ENCODE measurements at regions not wholly inside any gene's neighbourhood (a gene's known extent, or its start where the extent isn't known, plus 50 kb on each side); places are given as distances from the start of the nearest gene placed in this dataset.

GRCh38 chr22:49331223-49331815 is 496.4 kb downstream of the BRD1 start:
- DNase-seq, result no peak

GRCh38 chr22:49330421-49331222 is 497.1 kb downstream of the BRD1 start:
- DNase-seq, result no peak

- no peak for DNase-seq
Measured at GRCh38 chr22:49329636-49330035, 498.0 kb downstream of the BRD1 start.

GRCh38 chr22:49328630-49329405 is 498.9 kb downstream of the BRD1 start:
- DNase-seq, result no peak

- no peak for DNase-seq
Measured at GRCh38 chr22:49328118-49328475, 499.6 kb downstream of the BRD1 start.

- no peak for DNase-seq
Measured at GRCh38 chr22:49327411-49328117, 500.1 kb downstream of the BRD1 start.

- DNase-seq, result no peak
Measured at GRCh38 chr22:49326558-49326957, 501.1 kb downstream of the BRD1 start.

GRCh38 chr22:49325531-49326395 is 501.9 kb downstream of the BRD1 start:
- no peak for DNase-seq

- DNase-seq, result no peak
Measured at GRCh38 chr22:49324527-49325491, 502.9 kb downstream of the BRD1 start.

GRCh38 chr22:49323751-49324415 is 503.8 kb downstream of the BRD1 start:
- DNase-seq, result no peak

GRCh38 chr22:49322861-49323622 is 504.6 kb downstream of the BRD1 start:
- DNase-seq, result no peak

- no peak for DNase-seq
Measured at GRCh38 chr22:49322231-49322630, 505.4 kb downstream of the BRD1 start.

- no peak for DNase-seq
Measured at GRCh38 chr22:49321477-49322055, 506.1 kb downstream of the BRD1 start.

GRCh38 chr22:49320714-49321476 is 506.8 kb downstream of the BRD1 start:
- no peak for DNase-seq

- no peak for DNase-seq
Measured at GRCh38 chr22:49317369-49317768, 510.3 kb downstream of the BRD1 start.

- no peak for DNase-seq
Measured at GRCh38 chr22:49312601-49313000, 515.1 kb downstream of the BRD1 start.

GRCh38 chr22:49310354-49310753 is 517.3 kb downstream of the BRD1 start:
- no peak for DNase-seq

- DNase-seq, result no peak
Measured at GRCh38 chr22:49308300-49308699, 519.4 kb downstream of the BRD1 start.
